ENCODE measurements at regions not wholly inside any gene's neighbourhood (a gene's known extent, or its start where the extent isn't known, plus 50 kb on each side); places are given as distances from the start of the nearest gene placed in this dataset.

DNA sequence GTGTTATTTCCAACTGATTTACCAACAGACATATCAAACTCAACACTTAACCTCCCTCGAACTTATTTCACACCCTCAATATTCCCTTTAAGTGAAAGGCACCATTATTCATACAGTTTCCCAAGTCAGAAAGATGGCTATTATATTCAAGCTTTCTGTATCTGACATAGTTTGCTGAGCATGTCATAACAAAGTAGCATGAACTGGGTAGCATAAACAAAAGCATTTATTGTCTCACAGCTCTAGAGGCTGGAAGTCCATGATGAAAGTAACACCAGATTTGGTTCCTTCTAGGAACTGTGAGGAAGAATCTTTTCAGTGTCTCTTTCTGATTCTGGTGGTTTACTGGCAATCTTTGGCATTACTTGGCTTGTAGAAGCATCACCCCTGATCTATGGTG, 1388.6 kb downstream of the TECRL start:
- TF ChIP-seq, protein P1, sequence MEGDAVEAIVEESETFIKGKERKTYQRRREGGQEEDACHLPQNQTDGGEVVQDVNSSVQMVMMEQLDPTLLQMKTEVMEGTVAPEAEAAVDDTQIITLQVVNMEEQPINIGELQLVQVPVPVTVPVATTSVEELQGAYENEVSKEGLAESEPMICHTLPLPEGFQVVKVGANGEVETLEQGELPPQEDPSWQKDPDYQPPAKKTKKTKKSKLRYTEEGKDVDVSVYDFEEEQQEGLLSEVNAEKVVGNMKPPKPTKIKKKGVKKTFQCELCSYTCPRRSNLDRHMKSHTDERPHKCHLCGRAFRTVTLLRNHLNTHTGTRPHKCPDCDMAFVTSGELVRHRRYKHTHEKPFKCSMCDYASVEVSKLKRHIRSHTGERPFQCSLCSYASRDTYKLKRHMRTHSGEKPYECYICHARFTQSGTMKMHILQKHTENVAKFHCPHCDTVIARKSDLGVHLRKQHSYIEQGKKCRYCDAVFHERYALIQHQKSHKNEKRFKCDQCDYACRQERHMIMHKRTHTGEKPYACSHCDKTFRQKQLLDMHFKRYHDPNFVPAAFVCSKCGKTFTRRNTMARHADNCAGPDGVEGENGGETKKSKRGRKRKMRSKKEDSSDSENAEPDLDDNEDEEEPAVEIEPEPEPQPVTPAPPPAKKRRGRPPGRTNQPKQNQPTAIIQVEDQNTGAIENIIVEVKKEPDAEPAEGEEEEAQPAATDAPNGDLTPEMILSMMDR (IDR thresholded peaks at IDR 0.05 in 8 of 11, conservative IDR thresholded peaks at IDR 0.05 in 3 of 11), result no peak
- TF ChIP-seq POLR2A (IDR thresholded peaks at IDR 0.05), result no peak
